ENCODE measurements at regions not wholly inside any gene's neighbourhood (a gene's known extent, or its start where the extent isn't known, plus 50 kb on each side); places are given as distances from the start of the nearest gene placed in this dataset.
"Not testable (repeated sequence)": the region's sequence is repeated elsewhere in the genome, so short reads cannot be mapped to it uniquely, and the experiment has no call there.

GRCh38 chr9:33739398-33739797, 56.0 kb upstream of the PRSS3 start:
- TF ChIP-seq CTCF (IDR thresholded peaks at IDR 0.05; ENCODE audit: low read depth, low read length, missing control alignments) = no peak
- no peak for DNase-seq (ENCODE audit: extremely low read depth, low read depth)
- H3K4me3 ChIP-seq (replicated peaks; ENCODE audit: low read depth, low read length) = no peak overlapping the region

GRCh38 chr9:33740075-33740474, 55.3 kb upstream of the PRSS3 start:
- no peak for DNase-seq (ENCODE audit: extremely low read depth, low read depth)
- H3K4me3 ChIP-seq (replicated peaks; ENCODE audit: low read depth, low read length) = no peak overlapping the region
- no peak for TF ChIP-seq CTCF (IDR thresholded peaks at IDR 0.05; ENCODE audit: low read depth, low read length, missing control alignments)

- not testable (repeated sequence) for DNase-seq (ENCODE audit: extremely low read depth, low read depth)
Measured at GRCh38 chr9:33740958-33741357, 54.4 kb upstream of the PRSS3 start.

GRCh38 chr9:33742051-33742450, 53.3 kb upstream of the PRSS3 start:
- no peak for TF ChIP-seq CTCF (IDR thresholded peaks at IDR 0.05; ENCODE audit: low read depth, low read length, missing control alignments)
- H3K4me3 ChIP-seq (replicated peaks; ENCODE audit: low read depth, low read length) = no peak overlapping the region
- no peak for DNase-seq (ENCODE audit: extremely low read depth, low read depth)

More at GRCh38 chr9:33740958-33741357, 54.4 kb upstream of the PRSS3 start:
- not testable (repeated sequence) for H3K4me3 ChIP-seq (replicated peaks; ENCODE audit: low read depth, low read length)

- H3K4me3 ChIP-seq (replicated peaks; ENCODE audit: low read depth, low read length) = no peak overlapping the region
- no peak for DNase-seq (ENCODE audit: extremely low read depth, low read depth)
- no peak for TF ChIP-seq CTCF (IDR thresholded peaks at IDR 0.05; ENCODE audit: low read depth, low read length, missing control alignments)
Measured at GRCh38 chr9:33742519-33742918, 52.8 kb upstream of the PRSS3 start.
